Natural killer cell treated with Interleukin-12 subunit alpha and Interleukin-12 subunit beta and Interleukin-15 and Interleukin-18, amount 100 ng/mL, for 72 hours (primary cell): ENCODE measurements at regions not wholly inside any gene's neighbourhood (a gene's known extent, or its start where the extent isn't known, plus 50 kb on each side); places are given as distances from the start of the nearest gene placed in this dataset.

Experiments
- ATAC-seq, 2 donors: fragments of 150-1000 bp; cut with Tn5 transposase in 1 of 2; sonication (Bioruptor Pico), chemical (Tn5 transposase) in 1 of 2; 2 replicates each; pipeline ENCODE4 v1.10.0; 2021
- DNase-seq: peaks from one replicate; pipeline ENCODE4 v3.0.0; 2022; ENCODE audit warnings: low spot score
- H3K27ac Mint-ChIP-seq, 2 donors: 1 replicate in 1 of 2; 2 replicates in 1 of 2; pipeline ENCODE4 v1.8.0; 2022; ENCODE audit warnings: mixed read lengths in 2 of 2, mild to moderate bottlenecking in 1 of 2, moderate library complexity in 1 of 2
- H3K27me3 Mint-ChIP-seq, 2 donors: 1 replicate in 1 of 2; 2 replicates in 1 of 2; pipeline ENCODE4 v1.8.0; 2022; ENCODE audit warnings: mixed read lengths in 2 of 2
- H3K36me3 Mint-ChIP-seq: one replicate; pipeline ENCODE4 v1.8.0; 2022; ENCODE audit warnings: mixed read lengths
- H3K4me1 Mint-ChIP-seq, 2 donors: 1 replicate in 1 of 2; 2 replicates in 1 of 2; pipeline ENCODE4 v1.8.0; 2022; ENCODE audit warnings: low read depth in 2 of 2, mixed read lengths in 2 of 2, mild to moderate bottlenecking in 1 of 2
- H3K4me3 Mint-ChIP-seq: one replicate; pipeline ENCODE4 v1.8.0; 2022; ENCODE audit warnings: mixed read lengths
- H3K9me3 Mint-ChIP-seq: 2 replicates; pipeline ENCODE4 v1.8.0; 2022; ENCODE audit warnings: mixed read lengths

DNA sequence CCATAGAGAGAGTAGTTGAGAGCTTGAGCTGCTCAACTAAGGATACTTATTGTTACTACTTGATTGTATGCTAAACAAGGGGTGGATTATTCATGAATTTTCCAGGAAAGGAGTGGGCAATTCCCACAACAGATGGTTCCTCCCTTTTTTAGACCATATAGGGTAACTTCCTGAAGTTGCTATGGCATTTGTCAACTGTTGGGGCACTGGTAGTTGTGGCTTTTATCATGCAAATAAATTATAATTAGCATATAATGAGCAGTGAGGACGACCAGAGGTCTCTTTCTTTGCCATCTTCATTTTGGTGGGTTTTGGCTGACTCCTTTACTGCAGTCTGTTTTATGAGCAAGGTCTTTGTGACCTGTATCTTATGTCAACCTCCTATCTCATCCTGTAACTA, 1403.5 kb upstream of the PABPC4L start:
- Mint-ChIP-seq H3K4me3 (no peak overlapping the region), H3K9me3 (no peaks in the 10 kb centered on the region), H3K36me3 (no peaks in the 10 kb centered on the region), H3K4me1 (no peaks in the 10 kb centered on the region), H3K27ac (no peak overlapping the region), H3K27me3 (no peaks in the 10 kb centered on the region)
- DNase-seq (no peak), ATAC-seq (no peak)

GRCh38 chr4:135604531-135604930, 1402.9 kb upstream of the PABPC4L start:
- H3K9me3 Mint-ChIP-seq, result no peaks in the 10 kb centered on the region
- no peaks in the 10 kb centered on the region for H3K36me3 Mint-ChIP-seq
- DNase-seq (no peak), ATAC-seq (no peak)
- no peak overlapping the region for H3K27ac Mint-ChIP-seq
- H3K27me3 Mint-ChIP-seq, result no peaks in the 10 kb centered on the region
- H3K4me1 Mint-ChIP-seq, result no peaks in the 10 kb centered on the region
- no peak overlapping the region for H3K4me3 Mint-ChIP-seq

GRCh38 chr4:135601351-135601750, 1399.8 kb upstream of the PABPC4L start:
- H3K4me1 Mint-ChIP-seq, result no peaks in the 10 kb centered on the region
- peaks cover 3% of the 10 kb centered on the region for H3K9me3 Mint-ChIP-seq
- H3K27me3 Mint-ChIP-seq, result no peaks in the 10 kb centered on the region
- no peak overlapping the region for H3K4me3 Mint-ChIP-seq
- no peak overlapping the region for H3K27ac Mint-ChIP-seq
- DNase-seq (no peak), ATAC-seq (no peak)
- peaks cover 8% of the 10 kb centered on the region for H3K36me3 Mint-ChIP-seq

DNA sequence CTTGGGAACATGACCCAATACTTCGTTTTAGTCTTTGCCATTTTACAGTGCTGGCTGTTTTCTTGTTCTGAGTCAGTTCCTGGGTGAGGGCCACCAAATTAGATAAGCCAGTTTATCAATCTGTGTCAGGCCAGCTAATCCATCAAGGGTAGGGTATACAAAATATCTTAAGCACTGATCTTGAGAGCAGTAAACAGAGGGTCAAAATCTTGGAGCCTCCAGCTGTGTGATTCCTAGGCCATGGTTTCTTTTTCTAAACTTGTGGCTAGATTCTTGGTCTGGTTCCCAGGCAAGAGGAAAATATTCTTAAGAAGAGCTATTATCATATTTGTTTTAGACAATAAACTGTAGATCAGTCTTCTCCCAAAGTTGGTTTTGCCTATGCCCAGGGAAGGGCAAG, 1396.6 kb upstream of the PABPC4L start:
- Mint-ChIP-seq H3K27ac (no peak overlapping the region), H3K4me1 (no peaks in the 10 kb centered on the region)
- no peak for DNase-seq

GRCh38 chr4:135594521-135594920, 1392.9 kb upstream of the PABPC4L start:
- Mint-ChIP-seq H3K27ac (no peak overlapping the region), H3K36me3 (peaks cover 16% of the 10 kb centered on the region), H3K9me3 (peaks cover 15% of the 10 kb centered on the region), H3K4me3 (no peak overlapping the region), H3K4me1 (no peaks in the 10 kb centered on the region), H3K27me3 (no peaks in the 10 kb centered on the region)
- no peak for ATAC-seq
- DNase-seq, result no peak

More for the DNA sequence above, 1396.6 kb upstream of the PABPC4L start:
- Mint-ChIP-seq H3K36me3 (peaks cover 10% of the 10 kb centered on the region), H3K27me3 (no peaks in the 10 kb centered on the region), H3K9me3 (peaks cover 7% of the 10 kb centered on the region), H3K4me3 (no peak overlapping the region)
- ATAC-seq, result no peak

DNA sequence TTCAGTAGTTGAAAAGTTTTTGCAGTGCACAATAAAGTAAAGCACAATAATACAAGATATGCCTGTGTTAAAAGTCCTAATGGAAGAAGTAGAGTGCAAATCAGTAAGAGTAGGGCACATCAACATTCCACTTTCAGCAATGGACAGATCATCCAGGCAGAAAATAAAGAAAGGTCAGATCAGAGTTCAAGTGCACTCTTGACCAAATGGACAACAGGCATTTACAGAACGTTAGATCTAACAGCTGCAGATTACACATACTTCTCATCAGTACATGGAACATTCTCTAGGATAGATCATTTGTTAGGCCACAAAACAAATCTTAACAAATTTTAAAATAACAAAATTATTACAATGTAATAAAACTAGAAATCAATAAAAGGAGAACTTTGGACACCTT, 1373.5 kb upstream of the PABPC4L start:
- no peaks in the 10 kb centered on the region for H3K4me1 Mint-ChIP-seq
- H3K36me3 Mint-ChIP-seq, result no peaks in the 10 kb centered on the region
- no peaks in the 10 kb centered on the region for H3K27me3 Mint-ChIP-seq
- ATAC-seq (no peak), DNase-seq (no peak)
- H3K4me3 Mint-ChIP-seq, result no peak overlapping the region
- H3K9me3 Mint-ChIP-seq, result peaks cover 16% of the 10 kb centered on the region
- no peak overlapping the region for H3K27ac Mint-ChIP-seq

DNA sequence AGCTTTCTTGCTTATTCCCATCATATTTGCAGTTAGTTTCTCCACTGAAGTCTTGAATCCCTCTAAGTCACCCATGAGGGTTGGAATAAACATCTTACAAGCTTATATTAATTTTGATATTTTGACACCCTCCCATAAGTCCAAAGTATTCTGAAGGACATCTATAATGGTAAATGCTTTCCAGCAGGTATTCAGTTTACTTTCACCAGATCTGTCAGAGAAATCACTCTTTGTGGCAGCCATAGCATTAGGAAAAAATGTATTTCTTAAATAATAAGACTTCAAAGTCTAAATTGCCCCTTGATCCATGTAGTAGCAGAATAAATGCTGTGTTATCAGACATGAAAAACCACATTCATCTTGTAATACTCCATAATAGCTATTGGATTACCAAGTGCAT, 1371.7 kb upstream of the PABPC4L start:
- Mint-ChIP-seq H3K4me1 (no peaks in the 10 kb centered on the region), H3K36me3 (no peaks in the 10 kb centered on the region), H3K27me3 (no peaks in the 10 kb centered on the region), H3K27ac (no peak overlapping the region), H3K4me3 (no peak overlapping the region), H3K9me3 (peaks cover 14% of the 10 kb centered on the region)
- no peak for ATAC-seq
- DNase-seq, result no peak

- Mint-ChIP-seq H3K36me3 (no peaks in the 10 kb centered on the region), H3K4me3 (no peak overlapping the region)
Measured at GRCh38 chr4:135564090-135564489, 1362.5 kb upstream of the PABPC4L start.

DNA sequence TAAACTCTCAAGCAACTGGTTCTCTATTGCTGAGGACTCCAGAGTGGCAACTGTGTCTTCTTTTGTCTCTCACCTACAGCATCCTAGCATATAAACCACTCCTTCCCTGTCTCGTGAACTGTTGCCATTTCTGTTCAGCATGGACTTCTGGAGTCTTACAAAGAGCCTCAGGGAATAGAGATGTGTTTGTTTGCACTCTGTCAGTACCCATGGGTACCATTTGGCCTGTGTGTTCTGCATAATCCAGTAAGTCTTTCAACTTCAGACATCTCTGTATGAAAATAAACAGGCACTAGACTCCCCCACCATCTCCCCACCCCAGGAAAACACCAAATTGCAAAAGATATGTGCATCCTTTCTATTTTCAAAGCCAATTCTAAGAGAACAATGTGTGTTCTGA, 1351.6 kb upstream of the PABPC4L start:
- Mint-ChIP-seq H3K4me3 (no peak overlapping the region), H3K27me3 (no peaks in the 10 kb centered on the region), H3K9me3 (peaks cover 3% of the 10 kb centered on the region), H3K4me1 (no peaks in the 10 kb centered on the region), H3K27ac (no peak overlapping the region), H3K36me3 (no peaks in the 10 kb centered on the region)
- no peak for DNase-seq
- ATAC-seq, result no peak

More at GRCh38 chr4:135564090-135564489, 1362.5 kb upstream of the PABPC4L start:
- Mint-ChIP-seq H3K4me1 (no peaks in the 10 kb centered on the region), H3K9me3 (peaks cover 6% of the 10 kb centered on the region), H3K27me3 (no peaks in the 10 kb centered on the region), H3K27ac (no peak overlapping the region)
- DNase-seq, result no peak
- no peak for ATAC-seq

- ATAC-seq, result no peak
- Mint-ChIP-seq H3K27me3 (no peaks in the 10 kb centered on the region), H3K9me3 (peaks cover 3% of the 10 kb centered on the region), H3K27ac (no peak overlapping the region), H3K4me3 (no peak overlapping the region), H3K4me1 (no peaks in the 10 kb centered on the region), H3K36me3 (no peaks in the 10 kb centered on the region)
- DNase-seq, result no peak
Measured at GRCh38 chr4:135552131-135552530, 1350.5 kb upstream of the PABPC4L start.

- Mint-ChIP-seq H3K27me3 (no peaks in the 10 kb centered on the region), H3K9me3 (peaks cover 3% of the 10 kb centered on the region), H3K4me1 (no peaks in the 10 kb centered on the region), H3K4me3 (no peak overlapping the region), H3K27ac (no peak overlapping the region), H3K36me3 (no peaks in the 10 kb centered on the region)
- DNase-seq (no peak), ATAC-seq (no peak)
Measured at GRCh38 chr4:135548711-135549110, 1347.1 kb upstream of the PABPC4L start.

DNA sequence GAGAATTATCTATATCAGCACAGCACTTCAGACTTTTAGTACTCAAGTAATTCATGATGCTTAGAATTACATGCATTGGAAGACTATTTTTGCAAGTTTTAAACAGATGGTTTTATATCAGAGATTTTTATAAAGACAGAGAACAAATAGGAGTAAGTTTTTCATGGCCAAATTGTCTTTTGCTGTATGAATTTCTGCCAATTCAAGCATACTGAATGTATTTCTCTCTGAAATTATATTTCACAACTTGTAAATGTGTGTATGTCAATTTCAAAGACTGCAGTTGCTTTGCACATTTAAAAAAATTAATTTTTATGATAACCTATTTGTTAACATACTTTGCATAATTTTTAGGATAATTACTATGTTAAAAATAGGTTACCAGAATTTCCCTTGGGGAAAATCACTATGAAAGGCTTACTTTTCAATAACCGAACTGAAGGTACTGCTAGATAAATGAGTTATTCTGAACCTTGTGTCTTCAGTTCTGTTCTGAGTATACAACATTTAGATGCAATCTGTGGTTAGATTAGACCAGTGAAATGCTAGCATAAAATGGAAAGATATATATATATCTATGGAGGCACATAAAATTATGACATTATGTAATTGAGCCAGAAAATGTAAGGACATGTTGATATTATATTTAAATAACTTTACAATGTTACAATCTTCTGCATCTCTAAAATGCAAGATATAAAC, 1344.2 kb upstream of the PABPC4L start:
- no peak overlapping the region for H3K4me3 Mint-ChIP-seq
- no peak overlapping the region for H3K27ac Mint-ChIP-seq
- no peaks in the 10 kb centered on the region for H3K4me1 Mint-ChIP-seq
- no peak for ATAC-seq
- H3K27me3 Mint-ChIP-seq, result no peaks in the 10 kb centered on the region
- H3K9me3 Mint-ChIP-seq, result no peaks in the 10 kb centered on the region
- DNase-seq, result no peak
- H3K36me3 Mint-ChIP-seq, result peaks cover 2% of the 10 kb centered on the region

DNA sequence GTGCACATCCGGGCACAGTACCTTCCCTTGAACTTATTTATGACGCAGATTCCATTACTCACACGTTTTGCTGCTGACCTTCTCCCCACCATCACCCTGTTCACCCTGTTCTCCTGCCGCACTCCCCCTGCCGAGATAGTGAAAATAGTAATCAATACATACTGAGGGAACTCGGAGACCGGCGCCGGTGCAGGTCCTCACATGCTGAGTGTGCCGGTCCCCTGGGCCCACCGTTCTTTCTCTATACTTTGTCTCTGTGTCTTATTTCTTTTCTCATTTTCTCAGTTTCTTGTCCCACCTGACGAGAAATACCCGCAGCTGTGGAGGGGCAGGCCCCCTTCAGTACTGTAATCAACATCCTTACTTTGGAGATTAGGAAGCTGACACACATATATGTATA, 1337.1 kb upstream of the PABPC4L start:
- H3K27me3 Mint-ChIP-seq, result no peaks in the 10 kb centered on the region
- H3K27ac Mint-ChIP-seq, result no peak overlapping the region
- DNase-seq, result no peak
- H3K4me1 Mint-ChIP-seq, result no peaks in the 10 kb centered on the region
- peaks cover 6% of the 10 kb centered on the region for H3K9me3 Mint-ChIP-seq
- no peak for ATAC-seq
- peaks cover 8% of the 10 kb centered on the region for H3K36me3 Mint-ChIP-seq
- H3K4me3 Mint-ChIP-seq, result no peak overlapping the region

- Mint-ChIP-seq H3K36me3 (no peaks in the 10 kb centered on the region), H3K27me3 (no peaks in the 10 kb centered on the region), H3K27ac (no peak overlapping the region), H3K4me3 (no peak overlapping the region), H3K4me1 (no peaks in the 10 kb centered on the region), H3K9me3 (peaks cover 10% of the 10 kb centered on the region)
- no peak for DNase-seq
- ATAC-seq, result no peak
Measured at GRCh38 chr4:135533053-135533452, 1331.5 kb upstream of the PABPC4L start.

DNA sequence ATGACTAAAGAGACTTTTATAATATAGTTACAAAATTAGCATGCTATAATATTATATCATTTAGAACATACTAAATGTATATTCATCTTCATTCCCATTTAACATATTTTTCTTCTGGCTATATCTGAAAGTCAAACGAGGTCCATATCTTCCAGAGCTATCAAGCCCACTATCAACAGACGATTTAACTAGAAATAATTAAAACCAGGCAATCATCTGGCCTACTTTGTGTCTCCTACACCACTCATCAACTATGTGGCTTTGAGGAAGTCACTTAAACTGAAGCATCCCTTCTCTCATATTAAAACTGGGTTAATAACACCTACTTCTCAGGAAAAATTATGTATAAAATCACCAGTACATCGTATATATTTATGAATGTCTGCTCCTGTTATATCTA, 1330.5 kb upstream of the PABPC4L start:
- Mint-ChIP-seq H3K4me3 (no peak overlapping the region), H3K36me3 (no peaks in the 10 kb centered on the region), H3K4me1 (no peaks in the 10 kb centered on the region), H3K27me3 (no peaks in the 10 kb centered on the region), H3K9me3 (peaks cover 10% of the 10 kb centered on the region), H3K27ac (no peak overlapping the region)
- no peak for DNase-seq
- no peak for ATAC-seq
